Thoracic aorta (tissue), 2 donors: ENCODE measurements at regions not wholly inside any gene's neighbourhood (a gene's known extent, or its start where the extent isn't known, plus 50 kb on each side); places are given as distances from the start of the nearest gene placed in this dataset.
A peak's percentile ranks its signal among the peaks of the same experiment; 100 is the strongest.

ENCODE experiments used
- ATAC-seq: fragments of 150-250 bp; one replicate; pipeline ENCODE4 v1.8.0; 2017; ENCODE audit warnings: low read depth; ENCODE audit not compliant: insufficient number of reproducible peaks, low FRiP score
- DNase-seq: peaks from one replicate; pipeline ENCODE4 v3.0.0-alpha.2; 2020; ENCODE audit warnings: low spot score
- H3K27ac ChIP-seq, 2 donors: fragments of 200-600 bp; sonication (generic); 1 replicate in 1 of 2; 2 replicates in 1 of 2; pipeline ENCODE4 v1.5.1; 2016; ENCODE audit warnings: mild to moderate bottlenecking in 2 of 2, moderate library complexity in 2 of 2
- H3K27me3 ChIP-seq: fragments of 200-600 bp; sonication (generic); replicated peaks from 2 replicates; pipeline ENCODE4 v1.6.0; 2016; ENCODE audit warnings: mild to moderate bottlenecking; ENCODE audit not compliant: insufficient read depth
- H3K36me3 ChIP-seq: fragments of 200-600 bp; sonication (generic); one replicate; pipeline ENCODE4 v1.5.1; 2016
- H3K4me1 ChIP-seq, 2 donors: fragments of 200-600 bp; sonication (generic); 1 replicate in 1 of 2; 2 replicates in 1 of 2; pipeline versions ENCODE4 v1.5.1 to v1.6.0; 2016; ENCODE audit warnings: low read depth in 2 of 2, mild to moderate bottlenecking in 1 of 2; ENCODE audit not compliant: control insufficient read depth in 1 of 2
- H3K4me3 ChIP-seq: fragments of 200-600 bp; sonication (generic); 2 replicates; pipeline ENCODE4 v1.5.1; 2016; ENCODE audit warnings: mild to moderate bottlenecking
- H3K9me3 ChIP-seq: fragments of 200-600 bp; sonication (generic); 2 replicates; pipeline ENCODE4 v1.5.1; 2016
- TF ChIP-seq, protein P1 (sequence below): fragments of 200-600 bp; sonication (generic); IDR thresholded peaks from one replicate; pipeline ENCODE4 v1.5.1; 2019; ENCODE audit warnings: antibody characterized with exemption

DNA sequence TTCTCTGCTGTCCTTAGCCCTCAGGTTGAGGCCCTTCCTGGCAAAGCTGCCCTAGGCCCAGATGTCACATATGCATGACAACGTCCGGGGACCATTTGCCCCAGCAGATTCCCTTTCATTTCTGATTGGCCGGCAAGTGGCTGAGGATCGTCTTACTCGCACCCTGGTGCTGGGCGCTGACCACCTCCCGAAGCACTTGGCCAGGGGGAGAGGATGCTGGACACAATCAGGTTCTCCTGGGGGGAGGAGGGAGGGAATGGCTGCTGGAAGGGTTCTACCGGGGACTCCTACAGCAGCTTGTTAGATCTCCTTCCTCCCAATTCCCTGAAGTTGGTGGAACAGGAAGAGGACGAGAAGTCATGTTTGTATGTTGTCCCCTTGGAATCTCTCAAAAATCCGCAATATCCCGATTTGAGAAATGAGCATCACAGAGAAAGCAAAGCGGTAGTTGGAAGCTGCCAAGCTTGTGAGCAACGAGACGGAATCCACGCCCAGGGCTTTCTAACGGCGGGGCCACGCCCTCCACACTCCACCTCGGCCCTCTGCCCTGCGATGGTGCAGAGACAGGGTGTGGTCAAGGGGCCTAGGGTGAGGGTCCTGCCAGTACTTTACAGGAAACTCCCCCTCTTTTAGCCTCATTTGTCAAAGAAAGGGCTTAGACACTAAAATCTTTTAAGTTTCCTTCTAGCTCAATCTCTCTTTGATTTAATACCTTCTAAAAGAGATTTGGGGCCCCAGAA, 61.8 kb upstream of the YWHAQ start:
- no peaks in the 10 kb centered on the region for H3K27me3 ChIP-seq
- ATAC-seq (no peak), DNase-seq (no peak)
- peak overlapping the region; percentile 74 to 81 for H3K27ac ChIP-seq
- H3K4me1 ChIP-seq = peaks cover 7 to 19% of the 10 kb centered on the region in 2 donors
- H3K36me3 ChIP-seq = no peaks in the 10 kb centered on the region
- TF ChIP-seq, protein P1, sequence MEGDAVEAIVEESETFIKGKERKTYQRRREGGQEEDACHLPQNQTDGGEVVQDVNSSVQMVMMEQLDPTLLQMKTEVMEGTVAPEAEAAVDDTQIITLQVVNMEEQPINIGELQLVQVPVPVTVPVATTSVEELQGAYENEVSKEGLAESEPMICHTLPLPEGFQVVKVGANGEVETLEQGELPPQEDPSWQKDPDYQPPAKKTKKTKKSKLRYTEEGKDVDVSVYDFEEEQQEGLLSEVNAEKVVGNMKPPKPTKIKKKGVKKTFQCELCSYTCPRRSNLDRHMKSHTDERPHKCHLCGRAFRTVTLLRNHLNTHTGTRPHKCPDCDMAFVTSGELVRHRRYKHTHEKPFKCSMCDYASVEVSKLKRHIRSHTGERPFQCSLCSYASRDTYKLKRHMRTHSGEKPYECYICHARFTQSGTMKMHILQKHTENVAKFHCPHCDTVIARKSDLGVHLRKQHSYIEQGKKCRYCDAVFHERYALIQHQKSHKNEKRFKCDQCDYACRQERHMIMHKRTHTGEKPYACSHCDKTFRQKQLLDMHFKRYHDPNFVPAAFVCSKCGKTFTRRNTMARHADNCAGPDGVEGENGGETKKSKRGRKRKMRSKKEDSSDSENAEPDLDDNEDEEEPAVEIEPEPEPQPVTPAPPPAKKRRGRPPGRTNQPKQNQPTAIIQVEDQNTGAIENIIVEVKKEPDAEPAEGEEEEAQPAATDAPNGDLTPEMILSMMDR = no peak
- no peaks in the 10 kb centered on the region for H3K9me3 ChIP-seq
- H3K4me3 ChIP-seq = peak overlapping the region; percentile 57

DNA sequence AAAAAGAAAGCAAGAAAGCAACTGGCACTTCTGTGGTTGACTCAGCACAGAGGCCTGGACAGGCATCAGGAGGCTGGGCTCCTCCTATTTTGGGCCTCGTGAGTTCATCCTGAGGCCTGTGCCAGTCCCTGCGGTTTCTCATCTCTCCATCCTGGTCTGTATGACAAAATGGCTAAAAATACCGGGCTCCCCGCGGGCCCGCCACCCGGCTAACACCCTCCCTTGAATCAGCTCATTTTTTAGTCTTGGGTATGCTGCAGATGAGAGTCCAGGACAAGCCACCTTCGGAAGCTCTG, 62.3 kb upstream of the YWHAQ start:
- Histone ChIP-seq H3K36me3 (no peaks in the 10 kb centered on the region), H3K27me3 (no peaks in the 10 kb centered on the region), H3K4me3 (peak overlapping the region; percentile 57), H3K9me3 (no peaks in the 10 kb centered on the region), H3K27ac (peak overlapping the region; percentile 74 to 81), H3K4me1 (peaks cover 7 to 19% of the 10 kb centered on the region in 2 donors)
- ATAC-seq (peak; percentile 95), DNase-seq (peak; percentile 49)
- TF ChIP-seq, protein P1 = no peak

DNA sequence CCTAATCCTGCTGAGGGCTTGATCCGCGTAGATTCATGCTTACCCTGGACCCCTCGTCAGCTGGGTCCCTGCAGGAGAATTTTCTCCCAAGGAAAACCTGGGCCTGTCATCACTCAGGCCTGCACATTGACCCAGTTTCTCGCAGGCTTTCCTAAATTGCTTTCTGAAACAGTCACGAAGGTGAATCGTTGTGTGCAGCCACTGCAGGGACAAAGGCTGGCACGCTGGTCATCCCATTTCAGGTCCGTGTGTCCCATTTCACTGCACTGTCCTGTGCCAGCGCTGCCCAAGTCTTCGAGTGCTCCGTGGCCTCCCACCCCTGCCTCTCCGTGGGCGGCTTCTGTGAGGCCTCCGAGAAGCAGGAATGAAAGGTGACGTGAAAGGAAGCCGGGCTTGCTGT, 62.8 kb upstream of the YWHAQ start:
- Histone ChIP-seq H3K9me3 (no peaks in the 10 kb centered on the region), H3K4me1 (peaks cover 7 to 19% of the 10 kb centered on the region in 2 donors), H3K27ac (peak overlapping the region; percentile 74 to 81), H3K36me3 (no peaks in the 10 kb centered on the region), H3K4me3 (no peak overlapping the region), H3K27me3 (no peaks in the 10 kb centered on the region)
- TF ChIP-seq, protein P1 = no peak
- DNase-seq (no peak), ATAC-seq (no peak)

DNA sequence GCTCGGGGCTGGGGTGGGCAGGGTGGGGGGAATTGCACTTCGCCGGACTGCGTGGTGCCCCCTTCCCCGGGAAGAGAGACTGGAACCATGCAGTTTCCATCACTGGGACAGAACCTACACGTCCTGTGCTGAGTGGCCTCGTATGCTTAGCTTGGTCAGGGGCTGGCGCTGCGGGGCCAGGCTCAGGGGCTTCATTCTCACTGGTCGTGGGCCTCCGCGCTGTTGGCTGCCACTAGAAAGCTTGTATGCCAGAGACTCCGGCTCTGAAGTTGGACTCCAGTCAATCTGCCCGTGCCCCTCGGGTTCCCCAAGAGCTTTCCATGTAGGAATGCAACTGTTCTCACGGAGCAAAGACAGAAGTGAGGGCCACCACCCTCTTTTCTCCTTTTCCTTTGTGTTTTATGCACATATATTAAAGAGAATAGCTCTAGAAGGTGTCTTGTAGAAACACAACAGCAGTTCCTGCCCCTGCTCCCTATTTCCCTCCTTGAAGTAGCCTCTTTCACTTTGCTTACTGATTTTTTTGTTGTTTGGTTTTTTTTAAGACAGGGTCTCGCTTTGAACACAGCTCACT, 64.0 kb upstream of the YWHAQ start:
- DNase-seq (no peak), ATAC-seq (no peak)
- H3K27me3 ChIP-seq = no peaks in the 10 kb centered on the region
- H3K9me3 ChIP-seq = no peaks in the 10 kb centered on the region
- TF ChIP-seq, protein P1 = no peak
- H3K4me3 ChIP-seq = no peak overlapping the region
- no peak overlapping the region for H3K27ac ChIP-seq
- no peaks in the 10 kb centered on the region for H3K36me3 ChIP-seq
- H3K4me1 ChIP-seq = peaks cover 7 to 25% of the 10 kb centered on the region in 2 donors

DNA sequence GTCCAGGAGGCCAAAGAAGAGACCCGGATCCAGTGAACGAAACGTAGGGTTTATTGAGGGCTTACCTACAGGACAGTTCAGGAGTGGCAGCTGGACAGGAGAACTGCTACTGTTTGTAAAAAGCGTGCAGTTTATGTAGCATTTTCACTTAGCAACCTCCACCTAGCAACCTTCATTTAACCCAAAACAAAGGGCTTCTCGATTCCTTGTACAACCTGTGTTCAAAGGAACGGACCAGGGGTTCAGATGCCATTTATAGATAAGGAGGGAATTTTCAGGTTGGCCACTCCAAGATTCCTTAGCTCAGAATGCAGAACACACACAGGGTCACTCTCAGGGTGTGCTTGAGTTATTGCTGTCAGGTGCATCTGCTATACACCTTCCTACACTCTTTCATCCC, 65.1 kb upstream of the YWHAQ start:
- H3K4me3 ChIP-seq = no peak overlapping the region
- ATAC-seq = no peak
- H3K27me3 ChIP-seq = no peaks in the 10 kb centered on the region
- H3K9me3 ChIP-seq = no peaks in the 10 kb centered on the region
- peaks cover 7 to 27% of the 10 kb centered on the region in 2 donors for H3K4me1 ChIP-seq
- no peak overlapping the region for H3K27ac ChIP-seq
- no peak for DNase-seq
- no peaks in the 10 kb centered on the region for H3K36me3 ChIP-seq
- TF ChIP-seq, protein P1 = no peak
